ENCODE measurements at regions not wholly inside any gene's neighbourhood (a gene's known extent, or its start where the extent isn't known, plus 50 kb on each side); places are given as distances from the start of the nearest gene placed in this dataset.

DNA sequence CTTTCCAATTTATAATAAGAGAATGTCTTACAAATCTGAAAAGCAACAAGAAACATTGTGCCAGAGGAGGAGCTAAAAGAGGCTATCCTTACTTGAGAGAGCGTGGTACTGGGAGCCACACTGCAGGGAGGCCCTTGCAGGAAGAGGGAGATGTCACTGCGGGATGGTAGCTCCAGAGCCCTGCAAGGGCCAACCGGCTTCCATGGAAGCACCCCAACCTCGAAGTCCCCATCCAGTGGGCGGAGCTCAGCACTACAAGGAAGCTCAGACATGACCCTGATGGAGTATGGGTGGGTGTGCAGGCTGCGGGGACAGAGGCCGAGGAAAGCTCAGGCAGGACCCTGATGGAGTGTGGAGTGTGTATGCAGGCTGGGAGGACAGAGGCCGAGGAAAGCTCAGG lies 57.8 kb upstream of the RPS6KA2 start:
- H3K36me3 Mint-ChIP-seq (ENCODE audit: low read depth) = no peaks in the 10 kb centered on the region
- no peak for DNase-seq (ENCODE audit: low spot score)

DNA sequence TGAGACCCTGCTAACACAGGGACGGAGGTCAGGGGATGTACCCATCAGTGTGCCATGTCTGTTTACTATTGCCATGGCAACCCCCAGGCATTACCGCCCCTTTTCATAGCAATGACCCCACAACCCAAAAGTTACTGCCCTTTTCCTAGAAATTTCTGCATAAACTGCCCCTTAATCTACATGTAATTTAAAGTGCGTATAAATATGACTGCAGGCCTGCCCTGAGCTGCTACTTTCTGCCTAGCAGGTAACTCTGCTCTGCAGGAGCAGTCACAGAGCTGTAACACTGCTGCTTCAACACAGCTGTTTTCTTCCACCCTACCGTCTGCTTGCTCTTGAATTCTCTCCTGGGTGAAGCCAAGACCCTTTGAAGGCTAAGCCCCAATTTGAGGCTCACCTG lies 57.1 kb upstream of the RPS6KA2 start:
- Mint-ChIP-seq H3K4me1 (ENCODE audit: low read depth) (peaks cover 3% of the 10 kb centered on the region), H3K27ac (ENCODE audit: unreplicated experiment) (no peak overlapping the region), H3K36me3 (ENCODE audit: low read depth) (no peaks in the 10 kb centered on the region), H3K27me3 (ENCODE audit: low read depth) (peaks cover 2% of the 10 kb centered on the region), H3K9me3 (ENCODE audit: low read depth) (no peaks in the 10 kb centered on the region), H3K4me3 (ENCODE audit: unreplicated experiment) (no peak overlapping the region)
- no peak for TF ChIP-seq CTCF (IDR thresholded peaks at IDR 0.05)
- DNase-seq (ENCODE audit: low spot score) = no peak

More for the DNA sequence above, 57.8 kb upstream of the RPS6KA2 start:
- no peak for TF ChIP-seq CTCF (IDR thresholded peaks at IDR 0.05)
- H3K27ac Mint-ChIP-seq (ENCODE audit: unreplicated experiment) = no peak overlapping the region
- no peak overlapping the region for H3K4me3 Mint-ChIP-seq (ENCODE audit: unreplicated experiment)
- H3K9me3 Mint-ChIP-seq (ENCODE audit: low read depth) = no peaks in the 10 kb centered on the region
- peaks cover 2% of the 10 kb centered on the region for H3K27me3 Mint-ChIP-seq (ENCODE audit: low read depth)
- H3K4me1 Mint-ChIP-seq (ENCODE audit: low read depth) = peaks cover 3% of the 10 kb centered on the region

- no peak overlapping the region for H3K27ac Mint-ChIP-seq (ENCODE audit: unreplicated experiment)
- peaks cover 2% of the 10 kb centered on the region for H3K27me3 Mint-ChIP-seq (ENCODE audit: low read depth)
- H3K36me3 Mint-ChIP-seq (ENCODE audit: low read depth) = no peaks in the 10 kb centered on the region
- no peak for TF ChIP-seq CTCF (IDR thresholded peaks at IDR 0.05)
- peaks cover 3% of the 10 kb centered on the region for H3K4me1 Mint-ChIP-seq (ENCODE audit: low read depth)
- H3K9me3 Mint-ChIP-seq (ENCODE audit: low read depth) = no peaks in the 10 kb centered on the region
- H3K4me3 Mint-ChIP-seq (ENCODE audit: unreplicated experiment) = no peak overlapping the region
- no peak for DNase-seq (ENCODE audit: low spot score)
Observed at GRCh38 chr6:166683477-166683876, 56.4 kb upstream of the RPS6KA2 start.

- H3K27me3 Mint-ChIP-seq (ENCODE audit: low read depth) = no peaks in the 10 kb centered on the region
- no peaks in the 10 kb centered on the region for H3K36me3 Mint-ChIP-seq (ENCODE audit: low read depth)
- H3K4me3 Mint-ChIP-seq (ENCODE audit: unreplicated experiment) = no peak overlapping the region
- peaks cover 5% of the 10 kb centered on the region for H3K9me3 Mint-ChIP-seq (ENCODE audit: low read depth)
- no peak for TF ChIP-seq CTCF (IDR thresholded peaks at IDR 0.05)
- no peak overlapping the region for H3K27ac Mint-ChIP-seq (ENCODE audit: unreplicated experiment)
- DNase-seq (ENCODE audit: low spot score) = no peak
- peaks cover 3% of the 10 kb centered on the region for H3K4me1 Mint-ChIP-seq (ENCODE audit: low read depth)
Observed at GRCh38 chr6:166679566-166679965, 52.5 kb upstream of the RPS6KA2 start.

GRCh38 chr6:166678426-166678825 lies 51.4 kb upstream of the RPS6KA2 start:
- DNase-seq (ENCODE audit: low spot score) = no peak

More at GRCh38 chr6:166678426-166678825, 51.4 kb upstream of the RPS6KA2 start:
- no peak for TF ChIP-seq CTCF (IDR thresholded peaks at IDR 0.05)
- Mint-ChIP-seq H3K4me1 (ENCODE audit: low read depth) (peaks cover under 1% of the 10 kb centered on the region), H3K4me3 (ENCODE audit: unreplicated experiment) (no peak overlapping the region), H3K27ac (ENCODE audit: unreplicated experiment) (no peak overlapping the region), H3K9me3 (ENCODE audit: low read depth) (peaks cover 5% of the 10 kb centered on the region), H3K36me3 (ENCODE audit: low read depth) (no peaks in the 10 kb centered on the region), H3K27me3 (ENCODE audit: low read depth) (no peaks in the 10 kb centered on the region)
